Astrocyte (in vitro differentiated cells and primary cell): ENCODE measurements at regions not wholly inside any gene's neighbourhood (a gene's known extent, or its start where the extent isn't known, plus 50 kb on each side); places are given as distances from the start of the nearest gene placed in this dataset.
A peak's percentile ranks its signal among the peaks of the same experiment; 100 is the strongest.

ENCODE experiments used
- DNase-seq: peaks from one replicate; pipeline ENCODE4 v3.0.0-alpha.2; 2010; ENCODE audit warnings: low read depth
- FAIRE-seq: peaks from 2 replicates; lab custom pipeline; 2011; peaks lifted over from hg19 to GRCh38; lab: Jason Lieb, UNC
- H2AFZ ChIP-seq: 2 replicates; pipeline ENCODE4 v1.6.0; 2012; ENCODE audit warnings: low read depth, low read length, inconsistent platforms
- H3K27ac ChIP-seq: 2 replicates; pipeline ENCODE4 v1.5.1; 2011; ENCODE audit warnings: low read depth, low read length, inconsistent platforms
- H3K27me3 ChIP-seq: 2 replicates; pipeline ENCODE4 v1.6.0; 2011; ENCODE audit warnings: low read length, inconsistent platforms; ENCODE audit not compliant: insufficient read depth
- H3K36me3 ChIP-seq: 2 replicates; pipeline ENCODE4 v1.5.1; 2011; ENCODE audit warnings: low read length, inconsistent platforms; ENCODE audit not compliant: insufficient read depth
- H3K4me1 ChIP-seq: 2 replicates; pipeline ENCODE4 v1.5.1; 2011; ENCODE audit warnings: low read length, inconsistent platforms; ENCODE audit not compliant: insufficient read depth
- H3K4me2 ChIP-seq: 2 replicates; pipeline ENCODE4 v1.6.0; 2012; ENCODE audit warnings: low read length, inconsistent platforms
- H3K4me3 ChIP-seq: 2 replicates; pipeline ENCODE4 v1.5.1; 2011; ENCODE audit warnings: low read depth, mild to moderate bottlenecking, low read length, inconsistent platforms; ENCODE audit not compliant: insufficient read depth
- H3K79me2 ChIP-seq: 2 replicates; pipeline ENCODE4 v1.6.0; 2012; ENCODE audit warnings: mild to moderate bottlenecking, low read length, inconsistent platforms; ENCODE audit not compliant: insufficient read depth
- H3K9ac ChIP-seq: 2 replicates; pipeline ENCODE4 v1.6.0; 2012; ENCODE audit warnings: mild to moderate bottlenecking, low read length, inconsistent platforms
- H3K9me3 ChIP-seq: 2 replicates; pipeline ENCODE4 v1.5.1; 2012; ENCODE audit warnings: low read depth, mild to moderate bottlenecking, low read length, inconsistent platforms; ENCODE audit not compliant: insufficient read depth
- H4K20me1 ChIP-seq: 2 replicates; pipeline ENCODE4 v1.6.0; 2012; ENCODE audit warnings: low read length, inconsistent platforms; ENCODE audit not compliant: insufficient read depth
- H3K27ac Mint-ChIP-seq: one replicate; pipeline ENCODE4 v1.8.0; 2021; ENCODE audit warnings: mild to moderate bottlenecking, mixed read lengths; ENCODE audit not compliant: unreplicated experiment
- H3K27me3 Mint-ChIP-seq: one replicate; pipeline ENCODE4 v1.8.0; 2021; ENCODE audit warnings: low read depth, mixed read lengths; ENCODE audit not compliant: unreplicated experiment
- H3K36me3 Mint-ChIP-seq: one replicate; pipeline ENCODE4 v1.8.0; 2021; ENCODE audit warnings: low read depth, mixed read lengths; ENCODE audit not compliant: unreplicated experiment
- H3K4me1 Mint-ChIP-seq: one replicate; pipeline ENCODE4 v1.8.0; 2021; ENCODE audit warnings: low read depth, mixed read lengths; ENCODE audit not compliant: unreplicated experiment
- H3K4me3 Mint-ChIP-seq: one replicate; pipeline ENCODE4 v1.8.0; 2021; ENCODE audit warnings: mild to moderate bottlenecking, moderate library complexity, mixed read lengths; ENCODE audit not compliant: unreplicated experiment
- H3K9me3 Mint-ChIP-seq: one replicate; pipeline ENCODE4 v1.8.0; 2021; ENCODE audit warnings: mild to moderate bottlenecking, mixed read lengths; ENCODE audit not compliant: unreplicated experiment
- EZH2 ChIP-seq: IDR thresholded peaks from 2 replicates; pipeline ENCODE4 v1.6.1; 2012; ENCODE audit warnings: mild to moderate bottlenecking, low read length, inconsistent platforms; ENCODE audit not compliant: insufficient read depth
- TF ChIP-seq, protein P1 (sequence below): IDR thresholded peaks from 2 replicates; pipeline ENCODE4 v1.5.1; 2011; ENCODE audit warnings: low read depth, mild to moderate bottlenecking, inconsistent platforms, low read length, moderate library complexity; ENCODE audit not compliant: insufficient read depth

DNA sequence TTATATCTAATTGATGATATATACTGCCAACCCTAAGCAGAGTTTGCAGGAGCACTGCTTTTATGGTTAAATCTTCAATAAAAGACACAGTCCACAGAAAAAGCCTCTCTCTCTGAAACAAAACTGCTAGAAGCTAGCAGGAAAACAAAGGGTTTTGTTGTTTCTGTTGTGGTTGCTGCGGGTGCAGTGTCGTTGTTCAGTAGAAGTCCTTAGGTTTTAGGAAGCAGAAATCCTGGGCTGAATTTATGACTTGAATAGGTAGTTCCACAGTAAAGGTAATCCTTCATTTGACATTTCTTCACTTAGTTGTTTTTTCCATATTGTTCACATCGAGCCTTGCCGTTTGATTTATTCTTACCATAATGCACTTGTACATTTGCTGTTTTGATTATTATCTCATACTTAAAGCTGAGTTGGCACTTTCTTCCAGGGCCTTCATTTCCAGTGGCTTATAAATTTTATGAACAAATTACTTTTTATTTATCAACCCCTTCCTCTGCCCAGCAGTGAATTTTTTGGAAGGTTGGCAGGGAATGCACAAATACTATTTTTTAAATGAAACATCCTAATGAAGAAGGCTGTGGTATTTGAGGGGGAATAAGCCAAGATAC, 209.6 kb upstream of the SLC30A5 start:
- TF ChIP-seq EZH2, result no peak
- TF ChIP-seq, protein P1, sequence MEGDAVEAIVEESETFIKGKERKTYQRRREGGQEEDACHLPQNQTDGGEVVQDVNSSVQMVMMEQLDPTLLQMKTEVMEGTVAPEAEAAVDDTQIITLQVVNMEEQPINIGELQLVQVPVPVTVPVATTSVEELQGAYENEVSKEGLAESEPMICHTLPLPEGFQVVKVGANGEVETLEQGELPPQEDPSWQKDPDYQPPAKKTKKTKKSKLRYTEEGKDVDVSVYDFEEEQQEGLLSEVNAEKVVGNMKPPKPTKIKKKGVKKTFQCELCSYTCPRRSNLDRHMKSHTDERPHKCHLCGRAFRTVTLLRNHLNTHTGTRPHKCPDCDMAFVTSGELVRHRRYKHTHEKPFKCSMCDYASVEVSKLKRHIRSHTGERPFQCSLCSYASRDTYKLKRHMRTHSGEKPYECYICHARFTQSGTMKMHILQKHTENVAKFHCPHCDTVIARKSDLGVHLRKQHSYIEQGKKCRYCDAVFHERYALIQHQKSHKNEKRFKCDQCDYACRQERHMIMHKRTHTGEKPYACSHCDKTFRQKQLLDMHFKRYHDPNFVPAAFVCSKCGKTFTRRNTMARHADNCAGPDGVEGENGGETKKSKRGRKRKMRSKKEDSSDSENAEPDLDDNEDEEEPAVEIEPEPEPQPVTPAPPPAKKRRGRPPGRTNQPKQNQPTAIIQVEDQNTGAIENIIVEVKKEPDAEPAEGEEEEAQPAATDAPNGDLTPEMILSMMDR, result no peak
- no peaks in the 10 kb centered on the region for H3K27me3 ChIP-seq
- no peaks in the 10 kb centered on the region for H3K27me3 Mint-ChIP-seq
- no peak overlapping the region for H2AFZ ChIP-seq
- DNase-seq (no peak), FAIRE-seq (no peak)
- no peak overlapping the region for H3K4me2 ChIP-seq
- no peaks in the 10 kb centered on the region for H3K79me2 ChIP-seq
- no peaks in the 10 kb centered on the region for H3K36me3 ChIP-seq
- no peak overlapping the region for H3K27ac ChIP-seq
- H3K9me3 Mint-ChIP-seq, result peaks cover 3% of the 10 kb centered on the region
- no peaks in the 10 kb centered on the region for H4K20me1 ChIP-seq
- no peaks in the 10 kb centered on the region for H3K9me3 ChIP-seq
- no peak overlapping the region for H3K4me3 Mint-ChIP-seq
- H3K9ac ChIP-seq, result no peak overlapping the region
- no peak overlapping the region for H3K4me3 ChIP-seq
- no peaks in the 10 kb centered on the region for H3K36me3 Mint-ChIP-seq
- H3K4me1 Mint-ChIP-seq, result no peaks in the 10 kb centered on the region
- H3K4me1 ChIP-seq, result no peaks in the 10 kb centered on the region
- no peak overlapping the region for H3K27ac Mint-ChIP-seq

DNA sequence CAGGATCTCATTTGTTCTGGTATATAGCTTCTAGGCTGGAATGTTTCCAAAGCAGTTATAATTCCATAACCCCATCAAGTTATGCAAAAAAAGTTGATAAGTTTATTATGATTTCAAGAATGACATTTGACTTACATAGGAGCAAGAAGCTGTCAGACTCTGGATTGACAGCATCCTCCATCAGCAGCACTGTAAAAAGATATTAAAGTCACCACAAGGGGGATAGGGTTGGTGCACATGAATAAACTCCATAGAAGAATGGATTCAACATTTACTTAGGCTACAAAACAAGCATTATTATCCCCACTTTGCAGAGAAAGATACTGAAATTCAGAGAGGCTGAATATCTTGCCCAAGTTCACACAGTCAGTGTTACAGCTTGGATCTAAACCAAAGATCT, 208.9 kb upstream of the SLC30A5 start:
- Histone ChIP-seq H3K27me3 (no peaks in the 10 kb centered on the region), H3K4me2 (no peak overlapping the region), H3K36me3 (no peaks in the 10 kb centered on the region), H3K9ac (no peak overlapping the region), H3K79me2 (no peaks in the 10 kb centered on the region), H4K20me1 (no peaks in the 10 kb centered on the region), H3K27ac (no peak overlapping the region), H3K9me3 (no peaks in the 10 kb centered on the region), H3K4me1 (no peaks in the 10 kb centered on the region), H2AFZ (no peak overlapping the region), H3K4me3 (no peak overlapping the region)
- Mint-ChIP-seq H3K4me3 (no peak overlapping the region), H3K9me3 (peaks cover 3% of the 10 kb centered on the region), H3K27me3 (no peaks in the 10 kb centered on the region), H3K4me1 (no peaks in the 10 kb centered on the region), H3K27ac (no peak overlapping the region), H3K36me3 (no peaks in the 10 kb centered on the region)
- FAIRE-seq, result no peak
- no peak for TF ChIP-seq EZH2
- TF ChIP-seq, protein P1, result peak; percentile 29
- no peak for DNase-seq

DNA sequence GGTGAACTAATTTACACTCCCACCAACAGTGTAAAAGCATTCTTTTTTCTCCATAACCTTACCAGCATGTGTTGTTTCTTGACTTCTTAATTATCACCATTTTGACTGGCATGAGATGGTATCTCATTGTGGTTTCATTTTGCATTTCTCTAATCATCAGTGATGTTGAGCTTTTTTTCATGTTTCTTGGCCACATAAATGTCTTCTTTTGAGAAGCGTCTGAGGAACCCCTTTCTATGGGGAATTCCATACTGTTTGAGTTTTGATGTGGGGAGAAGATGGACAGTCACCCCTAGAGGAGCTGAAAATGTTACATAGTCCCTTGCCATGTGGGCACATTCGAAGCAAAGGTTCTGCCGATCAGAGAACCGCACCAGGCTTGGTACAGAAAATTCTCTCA, 207.0 kb upstream of the SLC30A5 start:
- Mint-ChIP-seq H3K27me3 (no peaks in the 10 kb centered on the region), H3K4me1 (no peaks in the 10 kb centered on the region), H3K9me3 (peaks cover 5% of the 10 kb centered on the region), H3K36me3 (no peaks in the 10 kb centered on the region), H3K27ac (no peak overlapping the region), H3K4me3 (no peak overlapping the region)
- Histone ChIP-seq H3K4me2 (no peak overlapping the region), H2AFZ (no peak overlapping the region), H4K20me1 (no peaks in the 10 kb centered on the region), H3K27me3 (no peaks in the 10 kb centered on the region), H3K79me2 (no peaks in the 10 kb centered on the region), H3K9ac (no peak overlapping the region), H3K27ac (no peak overlapping the region), H3K4me1 (no peaks in the 10 kb centered on the region), H3K4me3 (no peak overlapping the region), H3K36me3 (no peaks in the 10 kb centered on the region), H3K9me3 (no peaks in the 10 kb centered on the region)
- DNase-seq (no peak), FAIRE-seq (no peak)
- TF ChIP-seq EZH2, result no peak
